GM12891 (cell line): ENCODE measurements at regions not wholly inside any gene's neighbourhood (a gene's known extent, or its start where the extent isn't known, plus 50 kb on each side); places are given as distances from the start of the nearest gene placed in this dataset.
"Not testable (repeated sequence)": the region's sequence is repeated elsewhere in the genome, so short reads cannot be mapped to it uniquely, and the experiment has no call there.

ENCODE experiments used
- POLR2A ChIP-seq: IDR thresholded peaks from 2 replicates; pipeline ENCODE4 v1.6.1; 2011; ENCODE audit warnings: low read depth, low read length, control low read depth
- TAF1 ChIP-seq: IDR thresholded peaks from 2 replicates; pipeline ENCODE4 v1.6.1; 2011; ENCODE audit warnings: low read depth, low read length, control low read depth

DNA sequence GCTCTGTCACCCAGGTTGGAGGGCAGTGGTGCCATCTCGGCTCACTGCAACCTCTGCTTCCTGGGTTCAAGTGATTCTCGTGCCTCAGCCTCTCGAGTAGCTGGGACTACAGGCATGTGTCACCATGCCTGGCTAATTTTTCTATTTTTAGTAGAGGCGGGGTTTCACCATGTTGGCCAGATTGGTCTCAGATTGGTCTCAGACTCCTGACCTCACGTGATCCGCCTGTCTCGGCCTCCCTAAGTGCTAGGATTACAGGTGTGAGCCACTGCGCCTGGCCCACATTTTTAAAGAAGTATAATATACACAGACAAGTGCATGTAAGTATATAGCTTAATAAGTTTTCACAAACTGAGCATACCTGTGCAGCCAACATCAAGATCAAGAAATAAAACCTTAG, 66.0 kb upstream of the ZBTB20 start:
- not testable (repeated sequence) for TF ChIP-seq POLR2A, TAF1
